ENCODE measurements at regions not wholly inside any gene's neighbourhood (a gene's known extent, or its start where the extent isn't known, plus 50 kb on each side); places are given as distances from the start of the nearest gene placed in this dataset.
"Not testable (repeated sequence)": the region's sequence is repeated elsewhere in the genome, so short reads cannot be mapped to it uniquely, and the experiment has no call there.

GRCh38 chr3:102353805-102354204 is 81.0 kb upstream of the ZPLD1 start:
- DNase-seq, result no peak

DNA sequence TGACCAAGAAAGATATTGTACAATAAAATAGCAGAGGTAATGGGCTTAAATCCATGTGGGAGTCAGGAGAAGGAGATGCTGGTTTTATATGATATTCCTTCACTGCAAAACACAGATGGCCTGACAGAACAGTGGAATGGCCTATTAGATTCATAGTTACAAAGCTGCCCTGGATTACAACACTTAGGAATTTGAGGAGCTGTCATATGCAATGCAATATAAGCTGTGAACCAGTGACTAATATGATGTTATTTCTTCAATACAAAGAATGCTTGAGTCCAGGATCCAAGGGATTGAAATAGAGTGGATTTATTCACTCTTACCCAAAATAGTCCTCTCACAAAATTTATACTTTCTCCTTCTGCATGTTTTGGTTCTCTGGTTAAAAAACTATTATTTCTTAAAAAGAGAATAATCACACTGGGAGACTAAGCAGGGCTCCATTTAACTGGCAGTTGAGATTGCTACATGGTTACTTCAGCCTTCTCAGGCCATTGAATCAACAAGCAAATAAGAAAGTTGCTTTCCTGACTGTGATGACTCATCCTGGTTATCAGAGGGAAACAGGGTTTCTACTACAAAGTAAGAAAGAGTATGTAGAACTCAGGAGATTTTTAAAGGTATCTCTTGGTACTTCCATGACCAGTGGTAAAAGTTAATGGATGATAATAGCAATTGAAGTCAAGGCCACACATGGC is 79.8 kb upstream of the ZPLD1 start:
- no peak for DNase-seq

DNA sequence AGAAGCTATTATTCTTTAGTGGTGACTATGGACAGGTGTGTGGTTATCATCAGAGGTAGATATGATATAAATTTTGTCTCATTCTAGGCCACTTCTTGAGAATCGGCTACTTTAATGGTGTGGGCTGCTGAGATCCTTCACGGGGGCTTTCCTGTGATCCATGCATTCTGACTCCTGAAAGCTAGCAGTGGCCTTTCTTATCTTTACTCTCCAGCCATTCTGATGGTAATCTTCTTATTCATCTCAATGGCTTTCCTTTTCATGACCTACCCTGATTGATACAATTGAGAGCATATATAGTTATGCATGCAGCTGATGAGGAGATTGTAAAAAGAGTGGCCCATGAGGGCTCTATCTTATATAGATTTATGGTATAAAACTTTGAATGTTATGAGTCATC is 78.3 kb upstream of the ZPLD1 start:
- DNase-seq, result no peak

GRCh38 chr3:102357313-102357712 is 77.5 kb upstream of the ZPLD1 start:
- DNase-seq, result not testable (repeated sequence)

DNA sequence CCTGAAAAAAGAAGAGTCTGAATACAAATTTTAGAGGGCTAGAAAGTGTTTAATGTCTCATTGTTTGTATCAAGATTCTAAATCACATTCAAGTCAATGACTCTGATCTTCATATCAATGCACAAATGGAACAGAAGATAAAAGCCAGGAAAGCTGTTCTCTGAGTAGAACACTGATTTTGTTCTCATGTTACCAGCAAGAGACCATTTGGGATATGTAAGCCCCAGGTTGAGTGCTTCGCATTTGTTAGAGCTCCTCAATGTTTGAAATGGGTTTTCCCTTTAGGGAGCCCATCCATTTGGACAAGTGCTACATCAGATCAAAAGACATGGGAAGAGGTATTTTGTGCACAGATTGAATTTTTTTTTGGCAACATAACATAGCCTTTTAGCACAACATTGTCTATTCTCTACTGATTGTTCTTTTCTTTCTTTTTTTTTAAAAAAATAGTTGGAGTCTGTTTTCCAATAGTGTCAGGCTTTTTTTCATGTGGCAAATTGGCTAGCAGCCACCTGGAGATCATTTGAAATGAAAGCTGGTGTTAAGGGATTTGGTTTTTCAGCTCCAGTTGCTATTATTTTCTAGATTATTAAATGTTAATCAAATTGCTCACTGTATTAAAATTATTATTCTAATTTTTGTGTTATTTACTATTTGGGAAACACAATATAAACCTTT is 74.5 kb upstream of the ZPLD1 start:
- no peak for DNase-seq

DNA sequence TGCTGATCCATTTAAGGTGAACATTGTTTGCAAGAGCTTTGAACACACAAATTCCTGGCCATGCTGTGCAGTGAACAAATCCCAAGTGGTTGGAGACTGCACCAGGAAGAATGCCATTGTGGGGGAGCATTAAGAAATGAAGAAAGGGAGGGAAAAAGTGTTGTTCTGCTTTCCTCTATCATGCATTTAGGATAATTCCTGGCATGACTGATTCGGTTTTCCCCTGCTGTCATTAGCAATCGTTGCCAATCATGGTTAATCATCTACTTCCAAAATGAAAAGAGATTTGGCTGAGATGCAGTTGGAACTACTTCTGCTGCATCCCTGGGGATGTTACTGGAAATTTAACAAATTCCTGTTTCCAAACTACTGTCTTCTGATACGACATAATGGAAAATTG is 73.7 kb upstream of the ZPLD1 start:
- no peak for DNase-seq

- DNase-seq, result not testable (repeated sequence)
Measured at GRCh38 chr3:102366116-102366515, 68.7 kb upstream of the ZPLD1 start.

DNA sequence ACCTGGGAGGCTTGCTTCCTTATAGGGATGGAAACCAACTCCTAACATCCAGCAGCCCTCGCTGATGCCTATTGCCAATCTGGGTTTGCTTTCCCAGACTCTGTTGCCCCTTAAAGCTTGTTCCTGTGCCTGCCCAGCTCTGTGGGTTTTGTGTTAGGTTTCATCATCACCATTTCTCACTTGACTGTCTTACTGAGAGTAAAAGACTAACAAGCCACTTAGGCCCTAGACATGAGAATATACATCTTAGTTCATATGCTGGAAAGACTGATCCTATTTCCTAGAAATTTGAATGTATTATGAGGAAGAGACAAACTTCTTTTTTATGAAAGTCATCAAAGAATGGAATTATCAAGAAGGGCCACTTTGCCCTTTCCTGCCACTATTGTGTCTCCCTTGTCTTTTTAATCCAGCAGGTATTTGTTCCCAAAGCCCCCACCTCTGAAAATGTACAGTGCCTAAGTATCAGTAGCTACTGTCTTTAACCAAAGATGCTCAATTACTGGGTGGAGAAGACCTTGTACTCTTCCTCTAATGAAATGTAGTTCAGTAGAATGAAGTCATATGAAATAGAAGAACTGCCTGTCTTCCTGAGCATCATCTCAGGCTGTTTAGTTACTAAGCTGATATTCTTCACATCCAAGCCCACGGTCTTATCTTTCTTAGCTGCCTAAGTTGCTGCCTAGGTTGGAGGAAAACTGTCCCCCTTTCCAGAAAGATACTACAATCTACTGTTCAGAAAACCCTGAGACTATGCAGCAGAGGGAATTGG is 59.8 kb upstream of the ZPLD1 start:
- DNase-seq, result no peak

- DNase-seq, result no peak
Measured at GRCh38 chr3:102378216-102378615, 56.6 kb upstream of the ZPLD1 start.

- DNase-seq, result not testable (repeated sequence)
Measured at GRCh38 chr3:102382201-102382600, 52.6 kb upstream of the ZPLD1 start.
